Heart left ventricle (tissue), 16 donors: ENCODE measurements at regions not wholly inside any gene's neighbourhood (a gene's known extent, or its start where the extent isn't known, plus 50 kb on each side); places are given as distances from the start of the nearest gene placed in this dataset.
"Not testable (repeated sequence)": the region's sequence is repeated elsewhere in the genome, so short reads cannot be mapped to it uniquely, and the experiment has no call there.

ENCODE experiments used
- ATAC-seq, 4 donors: fragments of 200-7000 bp; cut with Tn5 transposase; one replicate each; pipeline ENCODE4 v1.9.1; 2020 to 2022; ENCODE audit warnings: moderate library complexity in 4 of 4, mild to moderate bottlenecking in 3 of 4, moderate number of reproducible peaks in 1 of 4
- DNase-seq, 5 donors: peaks; one replicate each; pipeline ENCODE4 v3.0.0-alpha.2; 2020
- H3K27ac ChIP-seq, 12 donors: fragments of 200-600 bp; sonication (generic) in 4 of 12; one replicate each; pipeline versions ENCODE4 v1.5.0 to v1.8.0; 2016 to 2022; ENCODE audit warnings: mild to moderate bottlenecking in 2 of 12
- H3K27me3 ChIP-seq, 9 donors: fragments of 200-600 bp; sonication (generic) in 2 of 9; one replicate each; pipeline versions ENCODE4 v1.5.1 to v1.8.0; 2016 to 2022; ENCODE audit warnings: mild to moderate bottlenecking in 3 of 9
- H3K36me3 ChIP-seq, 9 donors: fragments of 200-600 bp; sonication (generic) in 2 of 9; one replicate each; pipeline versions ENCODE4 v1.5.0 to v1.8.0; 2018 to 2022; ENCODE audit warnings: mild to moderate bottlenecking in 2 of 9
- H3K4me1 ChIP-seq, 12 donors: fragments of 200-600 bp; sonication (generic) in 4 of 12; one replicate each; pipeline versions ENCODE4 v1.5.0 to v1.8.0; 2016 to 2022; ENCODE audit warnings: mild to moderate bottlenecking in 3 of 12
- H3K4me3 ChIP-seq, 12 donors: fragments of 200-600 bp; sonication (generic) in 4 of 12; one replicate each; pipeline versions ENCODE4 v1.5.0 to v1.8.0; 2017 to 2022; ENCODE audit warnings: mild to moderate bottlenecking in 9 of 12, moderate library complexity in 4 of 12
- H3K9me3 ChIP-seq, 12 donors: fragments of 200-600 bp; sonication (generic) in 4 of 12; one replicate each; pipeline versions ENCODE4 v1.5.0 to v1.8.0; 2016 to 2022; ENCODE audit warnings: mild to moderate bottlenecking in 1 of 12
- POLR2A ChIP-seq, 2 donors: fragments of 450-650 bp; IDR thresholded peaks; one replicate each; pipeline ENCODE4 v1.6.1; 2017; ENCODE audit warnings: antibody characterized with exemption in 2 of 2, mild to moderate bottlenecking in 2 of 2, moderate library complexity in 2 of 2
- WGBS, 4 donors: extraction: QIAGEN DNeasy Blood & Tissue Kit in 2 of 4; methylation state at CpG; one replicate each; pipeline versions ENCODE4 v1.1.5 to v1.1.7; 2013 to 2018; 5-methylcytosine and 5-hydroxymethylcytosine counted together
- intact Hi-C, 10 donors: fragments of 100-400 bp; cut with DNase I; formaldehyde crosslinking; loops; one replicate each; pipeline versions ENCODE4 v1.11.1 to v1.14.2; 2022
- TF ChIP-seq, protein P1 (sequence below), 12 donors: fragments of 200-600 bp; sonication (generic) in 4 of 12; IDR thresholded peaks; one replicate each; pipeline versions ENCODE4 v1.5.0 to v1.8.0; 2018 to 2022; ENCODE audit warnings: antibody characterized with exemption in 12 of 12, mild to moderate bottlenecking in 5 of 12
- donor health status: ischemic (EF 13 %, LVEDD 7.1; RV severe dilation, severe dysfunction).
- donor health status: healthy with polysubstance abuse.
- donor health status: DM: no; HTN: yes; CAD: no.
- donor health status: DM: no; HTN: no; CAD: no.
- donor health status: ischemic (EF 25% LVEDD 6.9; RV normal size, moderate dysfunction).
- donor health status: ischemic (EF 25% LVEDD 5.7; RV mildly dilated, moderate dysfunction).
- donor health status: healthy.
- donor health status: DM: yes; HTN: yes; CAD: no.
- donor health status: ischemic (EF 35%, LVEDD 5.7; RV mildly dilated, moderate dysfunction).
- donor health status: nonischemic (EF 11% LVEDD 7.7; RV severe dilation, severe dysfunction).
- donor health status: DM: yes; HTN: yes; CAD: no.
- donor health status: PGD.
- donor health status: ischemic (EF 29% LVEDD 5.4; RV normal size, mild dysfunction).
- donor health status: nonischemic (EF 23%, LVEDD 6.1; RV moderate dilation, normal function).

- Histone ChIP-seq H3K4me1 (no peaks in the 10 kb centered on the region), H3K36me3 (no peaks in the 10 kb centered on the region), H3K27ac (no peak overlapping the region), H3K4me3 (no peak overlapping the region), H3K27me3 (peaks cover 0 to 26% (median 4%) of the 10 kb centered on the region in 9 donors), H3K9me3 (no peaks in the 10 kb centered on the region)
- ATAC-seq = no peak
- 79 to 90% (median 81%) methylated on average over 4 of the region's 4 CpGs for WGBS, 4 donors
- DNase-seq = no peak
- intact Hi-C loops = no loop called here
- TF ChIP-seq, protein P1, sequence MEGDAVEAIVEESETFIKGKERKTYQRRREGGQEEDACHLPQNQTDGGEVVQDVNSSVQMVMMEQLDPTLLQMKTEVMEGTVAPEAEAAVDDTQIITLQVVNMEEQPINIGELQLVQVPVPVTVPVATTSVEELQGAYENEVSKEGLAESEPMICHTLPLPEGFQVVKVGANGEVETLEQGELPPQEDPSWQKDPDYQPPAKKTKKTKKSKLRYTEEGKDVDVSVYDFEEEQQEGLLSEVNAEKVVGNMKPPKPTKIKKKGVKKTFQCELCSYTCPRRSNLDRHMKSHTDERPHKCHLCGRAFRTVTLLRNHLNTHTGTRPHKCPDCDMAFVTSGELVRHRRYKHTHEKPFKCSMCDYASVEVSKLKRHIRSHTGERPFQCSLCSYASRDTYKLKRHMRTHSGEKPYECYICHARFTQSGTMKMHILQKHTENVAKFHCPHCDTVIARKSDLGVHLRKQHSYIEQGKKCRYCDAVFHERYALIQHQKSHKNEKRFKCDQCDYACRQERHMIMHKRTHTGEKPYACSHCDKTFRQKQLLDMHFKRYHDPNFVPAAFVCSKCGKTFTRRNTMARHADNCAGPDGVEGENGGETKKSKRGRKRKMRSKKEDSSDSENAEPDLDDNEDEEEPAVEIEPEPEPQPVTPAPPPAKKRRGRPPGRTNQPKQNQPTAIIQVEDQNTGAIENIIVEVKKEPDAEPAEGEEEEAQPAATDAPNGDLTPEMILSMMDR (IDR thresholded peaks at IDR 0.05) = no peak
- no peak for TF ChIP-seq POLR2A (IDR thresholded peaks at IDR 0.05)
These were observed 55.9 kb upstream of the PDZD8 start for GRCh38 chr10:117431160-117431559.

DNA sequence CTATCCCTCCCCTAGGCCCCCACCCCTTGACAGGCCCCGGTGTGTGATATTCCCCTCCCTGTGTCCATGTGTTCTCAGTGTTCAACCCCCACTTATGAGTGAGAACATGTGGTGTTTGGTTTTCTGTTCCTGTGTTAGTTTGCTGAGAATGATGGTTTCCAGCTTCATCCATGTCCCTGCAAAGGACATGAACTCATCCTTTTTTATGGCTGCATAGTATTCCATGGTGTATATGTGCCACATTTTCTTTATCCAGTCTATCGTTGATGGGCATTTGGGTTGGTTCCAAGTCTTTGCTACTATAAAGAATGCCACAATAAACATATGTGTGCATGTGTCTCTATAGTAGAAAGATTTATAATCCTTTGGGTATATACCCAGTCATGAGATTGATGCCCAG lies 55.3 kb upstream of the PDZD8 start:
- DNase-seq, ATAC-seq, H3K36me3 ChIP-seq, H3K27ac ChIP-seq, H3K4me1 ChIP-seq, intact Hi-C loops, H3K9me3 ChIP-seq, H3K4me3 ChIP-seq: not testable (repeated sequence)
- peaks cover 0 to 31% (median 4%) of the 10 kb centered on the region in 9 donors for H3K27me3 ChIP-seq
- 86 to 100% (median 90%) methylated on average over 2 of the region's 2 CpGs for WGBS, 4 donors

GRCh38 chr10:117429643-117430265 lies 54.5 kb upstream of the PDZD8 start:
- Histone ChIP-seq H3K27ac (no peak overlapping the region), H3K9me3 (no peaks in the 10 kb centered on the region), H3K27me3 (peaks cover 0 to 35% (median 4%) of the 10 kb centered on the region in 9 donors), H3K36me3 (no peaks in the 10 kb centered on the region), H3K4me3 (no peak overlapping the region), H3K4me1 (no peaks in the 10 kb centered on the region)
- 51 to 63% (median 55%) methylated on average over 2 of the region's 2 CpGs for WGBS, 4 donors
- TF ChIP-seq, protein P1 (IDR thresholded peaks at IDR 0.05) = no peak
- TF ChIP-seq POLR2A (IDR thresholded peaks at IDR 0.05) = no peak
- intact Hi-C loops = no loop called here
- DNase-seq (no peak), ATAC-seq (no peak)

DNA sequence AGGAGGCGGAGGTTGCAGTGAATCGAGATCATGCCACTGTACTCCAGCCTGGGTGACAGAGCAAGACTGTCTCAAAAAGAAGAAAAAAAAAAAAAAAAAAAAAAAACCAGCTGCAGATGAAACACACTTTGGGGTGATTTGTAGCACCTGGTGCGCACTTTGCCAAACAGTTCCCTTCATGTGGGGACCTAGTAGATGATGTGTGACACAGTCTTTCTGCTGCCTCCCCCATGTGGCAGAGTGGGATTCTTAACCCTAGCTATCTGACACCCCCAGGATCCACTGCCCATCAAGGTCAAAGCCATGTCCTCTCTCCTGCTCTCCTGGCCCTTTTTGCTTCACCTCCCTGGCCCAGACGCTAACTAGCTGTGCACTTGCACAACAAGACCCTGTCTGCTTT lies 52.1 kb upstream of the PDZD8 start:
- Histone ChIP-seq H3K36me3 (no peaks in the 10 kb centered on the region), H3K4me3 (no peak overlapping the region), H3K27me3 (peaks cover 0 to 14% (median 0%) of the 10 kb centered on the region in 9 donors), H3K27ac (no peak overlapping the region), H3K4me1 (no peaks in the 10 kb centered on the region), H3K9me3 (no peaks in the 10 kb centered on the region)
- intact Hi-C loops = no loop called here
- ATAC-seq = no peak
- 65 to 80% (median 74%) methylated on average over 4 of the region's 4 CpGs for WGBS, 4 donors
- no peak for DNase-seq
- TF ChIP-seq, protein P1 (IDR thresholded peaks at IDR 0.05) = no peak
- TF ChIP-seq POLR2A (IDR thresholded peaks at IDR 0.05) = no peak
